Testis (tissue), 2 donors: ENCODE measurements at regions not wholly inside any gene's neighbourhood (a gene's known extent, or its start where the extent isn't known, plus 50 kb on each side); places are given as distances from the start of the nearest gene placed in this dataset.

ENCODE experiments used
- DNase-seq: peaks from one replicate; pipeline ENCODE4 v3.0.0-alpha.2; 2019
- H3K27ac ChIP-seq, 2 donors: fragments of 200-600 bp; sonication (generic); one replicate each; pipeline ENCODE4 v1.5.1; 2019
- H3K27me3 ChIP-seq: fragments of 200-600 bp; sonication (generic); one replicate; pipeline ENCODE4 v1.5.1; 2019
- H3K36me3 ChIP-seq: fragments of 200-600 bp; sonication (generic); one replicate; pipeline ENCODE4 v1.5.1; 2017; ENCODE audit warnings: low read depth; ENCODE audit errors: missing control alignments
- H3K4me1 ChIP-seq: fragments of 200-600 bp; sonication (generic); one replicate; pipeline ENCODE4 v1.5.1; 2019
- H3K4me3 ChIP-seq, 2 donors: fragments of 200-600 bp; sonication (generic); one replicate each; pipeline ENCODE4 v1.5.1; 2017 to 2019
- H3K9me3 ChIP-seq: fragments of 200-600 bp; sonication (generic); one replicate; pipeline ENCODE4 v1.5.1; 2017
- POLR2A ChIP-seq: fragments of 450-650 bp; IDR thresholded peaks from one replicate; pipeline ENCODE4 v1.6.1; 2017; ENCODE audit warnings: antibody characterized with exemption, mild to moderate bottlenecking, moderate library complexity
- WGBS, 2 donors: methylation state at CpG; one replicate each; pipeline ENCODE4 v1.1.5; 2018; 5-methylcytosine and 5-hydroxymethylcytosine counted together
- intact Hi-C: fragments of 100-400 bp; cut with DNase I; formaldehyde crosslinking; loops from one replicate; pipeline ENCODE4 v1.15.1; 2023; ENCODE audit warnings: low total_unique reads
- TF ChIP-seq, protein P1 (sequence below), 3 experiments: fragments of 450-650 bp in 2 of 3; fragments of 200-600 bp in 1 of 3; sonication (generic) in 1 of 3; IDR thresholded peaks; one replicate each; pipeline ENCODE4 v1.5.1; 2016 to 2019; ENCODE audit warnings: antibody characterized with exemption in 3 of 3, mild to moderate bottlenecking in 2 of 3, moderate library complexity in 1 of 3

DNA sequence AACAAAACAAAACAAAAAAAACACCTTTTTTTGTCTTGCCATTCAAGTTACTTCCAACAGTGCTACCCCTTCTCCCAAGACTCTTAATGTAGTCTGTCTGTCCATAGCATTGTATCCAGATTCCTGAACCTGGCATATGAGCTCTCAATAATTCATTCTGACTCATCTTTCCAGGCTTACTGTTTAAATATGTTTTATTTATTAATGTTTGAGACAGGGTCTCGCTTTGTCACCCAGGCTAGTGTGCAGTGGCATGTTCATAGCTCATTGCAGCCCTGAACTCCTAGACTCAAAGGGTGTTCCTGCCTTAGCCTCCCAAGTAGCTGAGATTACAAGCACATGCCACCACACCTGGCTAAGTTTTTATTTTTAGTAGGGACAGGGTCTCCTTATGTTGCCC, 208.0 kb upstream of the DMRT1 start:
- Histone ChIP-seq H3K4me1 (no peaks in the 10 kb centered on the region), H3K36me3 (no peaks in the 10 kb centered on the region)

DNA sequence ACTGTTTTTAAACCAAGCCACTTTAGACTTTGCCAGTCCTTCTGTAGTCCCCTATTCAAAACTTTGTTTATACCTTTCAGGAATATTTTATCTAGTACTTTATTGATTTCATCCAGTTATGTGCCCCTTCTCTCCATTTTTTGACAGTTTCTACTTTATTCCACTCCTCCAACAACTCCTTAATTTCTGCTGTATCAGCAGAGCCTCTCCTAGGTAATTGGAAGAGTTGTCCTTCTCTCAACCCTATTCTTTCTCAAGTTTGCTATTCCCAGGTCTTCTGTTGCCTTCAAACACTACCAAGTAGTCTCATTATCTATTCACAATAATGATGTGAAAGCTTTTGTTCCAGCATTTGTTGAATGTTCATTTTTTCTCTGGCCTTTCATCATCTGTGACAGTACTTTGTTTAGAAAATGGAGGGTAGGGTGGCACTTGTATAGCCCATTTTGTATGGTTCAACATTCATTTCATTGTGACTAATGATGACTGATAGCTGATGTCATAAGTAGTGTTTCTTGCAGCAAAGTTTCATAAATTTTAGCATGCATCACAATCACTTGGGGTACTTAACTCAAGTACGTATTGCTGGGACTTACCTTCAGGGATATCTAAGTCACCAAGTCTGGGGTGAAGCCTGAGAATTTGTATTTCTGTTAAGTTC, 204.4 kb upstream of the DMRT1 start:
- TF ChIP-seq POLR2A, result no peak
- TF ChIP-seq, protein P1, sequence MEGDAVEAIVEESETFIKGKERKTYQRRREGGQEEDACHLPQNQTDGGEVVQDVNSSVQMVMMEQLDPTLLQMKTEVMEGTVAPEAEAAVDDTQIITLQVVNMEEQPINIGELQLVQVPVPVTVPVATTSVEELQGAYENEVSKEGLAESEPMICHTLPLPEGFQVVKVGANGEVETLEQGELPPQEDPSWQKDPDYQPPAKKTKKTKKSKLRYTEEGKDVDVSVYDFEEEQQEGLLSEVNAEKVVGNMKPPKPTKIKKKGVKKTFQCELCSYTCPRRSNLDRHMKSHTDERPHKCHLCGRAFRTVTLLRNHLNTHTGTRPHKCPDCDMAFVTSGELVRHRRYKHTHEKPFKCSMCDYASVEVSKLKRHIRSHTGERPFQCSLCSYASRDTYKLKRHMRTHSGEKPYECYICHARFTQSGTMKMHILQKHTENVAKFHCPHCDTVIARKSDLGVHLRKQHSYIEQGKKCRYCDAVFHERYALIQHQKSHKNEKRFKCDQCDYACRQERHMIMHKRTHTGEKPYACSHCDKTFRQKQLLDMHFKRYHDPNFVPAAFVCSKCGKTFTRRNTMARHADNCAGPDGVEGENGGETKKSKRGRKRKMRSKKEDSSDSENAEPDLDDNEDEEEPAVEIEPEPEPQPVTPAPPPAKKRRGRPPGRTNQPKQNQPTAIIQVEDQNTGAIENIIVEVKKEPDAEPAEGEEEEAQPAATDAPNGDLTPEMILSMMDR (IDR thresholded peaks at IDR 0.05), result no peak
- no peaks in the 10 kb centered on the region for H3K27me3 ChIP-seq
- no peak overlapping the region for H3K27ac ChIP-seq
- H3K9me3 ChIP-seq, result no peaks in the 10 kb centered on the region
- intact Hi-C loops, result no loop called here
- no peaks in the 10 kb centered on the region for H3K36me3 ChIP-seq
- no peak overlapping the region for H3K4me3 ChIP-seq
- no peak for DNase-seq
- no peaks in the 10 kb centered on the region for H3K4me1 ChIP-seq
- WGBS, 2 donors, result 95 to 97% methylated on average over 1 of the region's 1 CpG

More for the DNA sequence above, 208.0 kb upstream of the DMRT1 start:
- no peaks in the 10 kb centered on the region for H3K27me3 ChIP-seq
- no peak for DNase-seq
- no peak for TF ChIP-seq POLR2A
- TF ChIP-seq, protein P1 (IDR thresholded peaks at IDR 0.05), result no peak
- H3K9me3 ChIP-seq, result no peaks in the 10 kb centered on the region
- H3K4me3 ChIP-seq, result no peak overlapping the region
- H3K27ac ChIP-seq, result no peak overlapping the region
- intact Hi-C loops, result no loop called here
- WGBS, 2 donors, result 95 to 100% methylated on average over 1 of the region's 1 CpG

DNA sequence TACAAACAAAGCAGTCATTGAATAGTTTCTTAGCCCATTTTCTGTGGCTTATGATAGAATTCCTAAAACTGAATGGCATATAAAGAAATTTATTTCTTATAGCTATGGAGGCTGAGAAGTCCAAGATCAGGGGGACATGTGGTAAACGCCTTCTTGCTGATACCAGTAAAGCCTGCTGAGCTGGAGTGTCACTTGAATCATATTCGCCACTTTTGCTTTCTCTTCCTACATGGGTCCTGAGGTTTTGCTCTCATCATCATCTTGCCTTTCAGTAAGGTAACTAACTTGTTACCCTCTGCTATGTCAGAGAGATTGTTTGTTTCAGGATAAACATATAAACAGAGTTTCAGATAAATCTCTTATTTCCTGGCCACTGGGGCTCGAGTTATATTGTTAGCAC, 203.3 kb upstream of the DMRT1 start:
- intact Hi-C loops, result no loop called here
- H3K4me1 ChIP-seq, result no peaks in the 10 kb centered on the region
- no peak overlapping the region for H3K27ac ChIP-seq
- DNase-seq, result no peak
- H3K4me3 ChIP-seq, result no peak overlapping the region
- H3K27me3 ChIP-seq, result no peaks in the 10 kb centered on the region
- no peaks in the 10 kb centered on the region for H3K9me3 ChIP-seq
- TF ChIP-seq POLR2A, result no peak
- TF ChIP-seq, protein P1 (IDR thresholded peaks at IDR 0.05), result no peak
- WGBS, 2 donors, result 89 to 91% methylated on average over 3 of the region's 3 CpGs
- no peaks in the 10 kb centered on the region for H3K36me3 ChIP-seq

DNA sequence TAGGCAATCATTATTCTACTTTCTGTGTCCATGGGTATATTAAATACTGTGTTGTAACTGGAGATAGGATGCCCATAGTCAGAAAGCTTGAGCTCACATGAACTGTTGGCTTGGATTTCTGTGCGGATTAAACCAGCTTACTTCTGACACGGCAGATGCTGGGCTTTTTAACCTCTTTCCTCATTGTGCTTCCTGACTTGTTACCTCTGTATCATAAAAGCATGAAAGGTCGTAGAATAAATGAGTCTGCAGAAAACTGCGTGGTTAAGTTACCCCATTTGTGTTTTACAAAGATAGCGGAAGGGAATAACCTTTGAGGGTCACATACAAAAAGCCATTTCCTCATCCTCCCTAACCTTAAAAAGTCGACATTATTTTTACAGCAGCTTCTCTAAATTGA, 199.5 kb upstream of the DMRT1 start:
- TF ChIP-seq, protein P1 (IDR thresholded peaks at IDR 0.05), result no peak
- no peak for TF ChIP-seq POLR2A
- 65 to 68% methylated on average over 6 of the region's 6 CpGs for WGBS, 2 donors
- intact Hi-C loops, result no loop called here
- no peaks in the 10 kb centered on the region for H3K9me3 ChIP-seq
- no peaks in the 10 kb centered on the region for H3K27me3 ChIP-seq
- no peak overlapping the region for H3K4me3 ChIP-seq
- DNase-seq, result no peak
- H3K4me1 ChIP-seq, result peaks cover 2% of the 10 kb centered on the region
- no peaks in the 10 kb centered on the region for H3K36me3 ChIP-seq
- peak overlapping the region in 1 of 2 donors; percentile 37 for H3K27ac ChIP-seq

DNA sequence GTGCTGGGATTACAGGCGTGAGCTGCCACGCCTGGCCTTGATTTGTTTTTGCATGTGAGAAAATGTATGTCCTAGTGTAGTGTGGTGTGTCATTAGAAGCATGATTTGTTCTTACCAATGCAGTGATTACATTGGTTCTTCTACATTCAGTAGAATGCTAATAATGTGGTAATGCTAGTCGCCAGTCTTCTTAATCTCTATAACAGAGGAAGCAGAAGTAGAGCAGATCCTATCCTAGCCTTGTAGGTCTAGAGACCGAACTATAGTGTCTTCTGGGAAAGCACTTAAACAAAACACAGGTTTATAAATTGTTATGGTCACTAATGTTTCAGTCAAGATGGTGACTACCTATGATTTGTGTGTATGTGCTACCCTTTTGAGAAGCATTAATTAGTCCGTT, 197.5 kb upstream of the DMRT1 start:
- no peak overlapping the region for H3K4me3 ChIP-seq
- H3K9me3 ChIP-seq, result no peaks in the 10 kb centered on the region
- DNase-seq, result no peak
- H3K27ac ChIP-seq, result no peak overlapping the region
- 92 to 93% methylated on average over 5 of the region's 5 CpGs for WGBS, 2 donors
- no peaks in the 10 kb centered on the region for H3K27me3 ChIP-seq
- H3K36me3 ChIP-seq, result no peaks in the 10 kb centered on the region
- TF ChIP-seq, protein P1 (IDR thresholded peaks at IDR 0.05), result no peak
- TF ChIP-seq POLR2A, result no peak
- intact Hi-C loops, result no loop called here
- H3K4me1 ChIP-seq, result peaks cover 11% of the 10 kb centered on the region
